HEK293T (cell line): ENCODE measurements at regions not wholly inside any gene's neighbourhood (a gene's known extent, or its start where the extent isn't known, plus 50 kb on each side); places are given as distances from the start of the nearest gene placed in this dataset.
"Not testable (repeated sequence)": the region's sequence is repeated elsewhere in the genome, so short reads cannot be mapped to it uniquely, and the experiment has no call there.

ENCODE experiments used
- ARNT ChIP-seq: fragments of 450-650 bp; IDR thresholded peaks from 2 replicates; pipeline ENCODE4 v1.6.1; 2017; ENCODE audit warnings: mild to moderate bottlenecking
- BHLHE40 ChIP-seq: fragments of 450-650 bp; IDR thresholded peaks from 2 replicates; pipeline ENCODE4 v1.6.1; 2016; ENCODE audit warnings: mild to moderate bottlenecking, moderate library complexity, borderline replicate concordance
- FOXA1 ChIP-seq: fragments of 450-650 bp; IDR thresholded peaks from 2 replicates; pipeline ENCODE4 v1.6.1; 2016; ENCODE audit warnings: mild to moderate bottlenecking
- FOXK2 ChIP-seq: fragments of 450-650 bp; IDR thresholded peaks from 2 replicates; pipeline ENCODE4 v1.6.1; 2016; ENCODE audit warnings: mild to moderate bottlenecking
- FOXM1 ChIP-seq: fragments of 450-650 bp; IDR thresholded peaks from 2 replicates; pipeline ENCODE4 v1.6.1; 2017; ENCODE audit warnings: mild to moderate bottlenecking, borderline replicate concordance
- LEF1 ChIP-seq: fragments of 450-650 bp; IDR thresholded peaks from 2 replicates; pipeline ENCODE4 v1.6.1; 2017; ENCODE audit warnings: mild to moderate bottlenecking, borderline replicate concordance
- SP1 ChIP-seq: fragments of 450-650 bp; IDR thresholded peaks from 2 replicates; pipeline ENCODE4 v1.6.1; 2017
- SUZ12 ChIP-seq: fragments of 450-650 bp; IDR thresholded peaks from 2 replicates; pipeline ENCODE4 v1.6.1; 2016; ENCODE audit warnings: mild to moderate bottlenecking
- TARDBP ChIP-seq: fragments of 450-650 bp; IDR thresholded peaks from 2 replicates; pipeline ENCODE4 v1.6.1; 2016
- ZNF384 ChIP-seq: fragments of 450-650 bp; IDR thresholded peaks from 2 replicates; pipeline ENCODE4 v1.6.1; 2016
- TF ChIP-seq, protein P1 (sequence below): fragments of 450-650 bp; IDR thresholded peaks from 2 replicates; pipeline ENCODE4 v1.6.1; 2016

DNA sequence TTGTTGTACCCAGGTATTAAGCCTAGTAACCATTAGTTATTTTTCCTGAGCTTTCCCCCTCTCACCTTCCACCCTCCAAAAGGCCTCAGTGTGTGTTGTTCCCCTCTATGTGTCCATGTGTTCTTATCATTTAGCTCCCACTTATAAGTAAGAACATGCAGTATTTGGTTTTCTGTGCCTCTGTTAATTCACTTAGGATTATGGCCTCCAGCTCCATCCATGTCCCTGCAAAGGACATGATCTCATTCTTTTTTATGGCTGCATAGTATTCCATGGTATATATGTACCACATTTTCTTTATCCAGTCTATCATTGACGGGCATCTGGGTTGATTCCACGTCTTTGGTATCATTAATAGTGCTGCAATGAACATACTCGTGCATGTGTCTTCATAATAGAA is 560.3 kb downstream of the TMEM114 start:
- not testable (repeated sequence) for TF ChIP-seq FOXM1, ZNF384, LEF1, SUZ12, SP1, FOXA1, ARNT, BHLHE40, TARDBP, FOXK2
- TF ChIP-seq, protein P1, sequence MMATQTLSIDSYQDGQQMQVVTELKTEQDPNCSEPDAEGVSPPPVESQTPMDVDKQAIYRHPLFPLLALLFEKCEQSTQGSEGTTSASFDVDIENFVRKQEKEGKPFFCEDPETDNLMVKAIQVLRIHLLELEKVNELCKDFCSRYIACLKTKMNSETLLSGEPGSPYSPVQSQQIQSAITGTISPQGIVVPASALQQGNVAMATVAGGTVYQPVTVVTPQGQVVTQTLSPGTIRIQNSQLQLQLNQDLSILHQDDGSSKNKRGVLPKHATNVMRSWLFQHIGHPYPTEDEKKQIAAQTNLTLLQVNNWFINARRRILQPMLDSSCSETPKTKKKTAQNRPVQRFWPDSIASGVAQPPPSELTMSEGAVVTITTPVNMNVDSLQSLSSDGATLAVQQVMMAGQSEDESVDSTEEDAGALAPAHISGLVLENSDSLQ = not testable (repeated sequence)
